ENCODE measurements at regions not wholly inside any gene's neighbourhood (a gene's known extent, or its start where the extent isn't known, plus 50 kb on each side); places are given as distances from the start of the nearest gene placed in this dataset.
"Not testable (repeated sequence)": the region's sequence is repeated elsewhere in the genome, so short reads cannot be mapped to it uniquely, and the experiment has no call there.

- Histone ChIP-seq H3K27ac (no peak overlapping the region), H3K27me3 (no peaks in the 10 kb centered on the region), H3K36me3 (no peaks in the 10 kb centered on the region), H3K4me3 (no peak overlapping the region), H3K4me1 (no peaks in the 10 kb centered on the region), H3K9me3 (no peaks in the 10 kb centered on the region)
- TF ChIP-seq, protein P1, sequence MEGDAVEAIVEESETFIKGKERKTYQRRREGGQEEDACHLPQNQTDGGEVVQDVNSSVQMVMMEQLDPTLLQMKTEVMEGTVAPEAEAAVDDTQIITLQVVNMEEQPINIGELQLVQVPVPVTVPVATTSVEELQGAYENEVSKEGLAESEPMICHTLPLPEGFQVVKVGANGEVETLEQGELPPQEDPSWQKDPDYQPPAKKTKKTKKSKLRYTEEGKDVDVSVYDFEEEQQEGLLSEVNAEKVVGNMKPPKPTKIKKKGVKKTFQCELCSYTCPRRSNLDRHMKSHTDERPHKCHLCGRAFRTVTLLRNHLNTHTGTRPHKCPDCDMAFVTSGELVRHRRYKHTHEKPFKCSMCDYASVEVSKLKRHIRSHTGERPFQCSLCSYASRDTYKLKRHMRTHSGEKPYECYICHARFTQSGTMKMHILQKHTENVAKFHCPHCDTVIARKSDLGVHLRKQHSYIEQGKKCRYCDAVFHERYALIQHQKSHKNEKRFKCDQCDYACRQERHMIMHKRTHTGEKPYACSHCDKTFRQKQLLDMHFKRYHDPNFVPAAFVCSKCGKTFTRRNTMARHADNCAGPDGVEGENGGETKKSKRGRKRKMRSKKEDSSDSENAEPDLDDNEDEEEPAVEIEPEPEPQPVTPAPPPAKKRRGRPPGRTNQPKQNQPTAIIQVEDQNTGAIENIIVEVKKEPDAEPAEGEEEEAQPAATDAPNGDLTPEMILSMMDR (IDR thresholded peaks at IDR 0.05), result no peak
- intact Hi-C loops (cut with DNase I; ENCODE audit: low total_unique reads), result no loop called here
- no peak for DNase-seq
Measured at GRCh38 chr7:126065766-126066165, 1136.1 kb upstream of the POT1 start.

DNA sequence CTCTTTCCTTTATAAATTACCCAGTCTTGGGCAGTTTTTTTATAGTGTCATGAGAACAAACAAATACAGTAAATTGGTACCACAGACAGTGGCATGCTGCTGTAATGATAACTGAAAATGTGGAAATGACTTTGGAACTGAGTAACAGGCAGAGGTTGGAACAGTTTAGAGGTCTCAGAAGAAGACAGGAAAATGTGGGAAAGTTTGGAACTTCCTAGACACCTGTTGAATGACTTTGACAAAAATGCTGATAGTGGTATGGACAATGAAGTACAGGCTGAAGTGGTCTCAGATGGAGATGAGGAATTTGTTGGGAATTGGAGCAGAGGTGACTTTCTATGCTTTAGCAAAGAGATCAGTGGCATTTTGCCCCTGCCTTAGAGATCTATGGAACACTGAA, 1128.4 kb upstream of the POT1 start:
- H3K27ac ChIP-seq, result no peak overlapping the region
- no peak for DNase-seq
- TF ChIP-seq, protein P1 (IDR thresholded peaks at IDR 0.05), result no peak
- no peaks in the 10 kb centered on the region for H3K36me3 ChIP-seq
- H3K9me3 ChIP-seq, result no peaks in the 10 kb centered on the region
- H3K4me1 ChIP-seq, result no peaks in the 10 kb centered on the region
- no peaks in the 10 kb centered on the region for H3K27me3 ChIP-seq
- intact Hi-C loops (cut with DNase I; ENCODE audit: low total_unique reads), result no loop called here
- H3K4me3 ChIP-seq, result no peak overlapping the region

GRCh38 chr7:126056613-126057012, 1127.0 kb upstream of the POT1 start:
- H3K36me3 ChIP-seq; intact Hi-C loops (cut with DNase I; ENCODE audit: low total_unique reads): not testable (repeated sequence)

GRCh38 chr7:126052229-126052628, 1122.6 kb upstream of the POT1 start:
- no peaks in the 10 kb centered on the region for H3K36me3 ChIP-seq
- no peaks in the 10 kb centered on the region for H3K27me3 ChIP-seq
- no peak overlapping the region for H3K4me3 ChIP-seq
- no peaks in the 10 kb centered on the region for H3K9me3 ChIP-seq
- no peak for DNase-seq
- no peaks in the 10 kb centered on the region for H3K4me1 ChIP-seq
- H3K27ac ChIP-seq, result no peak overlapping the region
- intact Hi-C loops (cut with DNase I; ENCODE audit: low total_unique reads), result no loop called here
- TF ChIP-seq, protein P1 (IDR thresholded peaks at IDR 0.05), result no peak

More at GRCh38 chr7:126056613-126057012, 1127.0 kb upstream of the POT1 start:
- H3K4me1 ChIP-seq, DNase-seq, H3K27ac ChIP-seq, H3K9me3 ChIP-seq, H3K4me3 ChIP-seq, H3K27me3 ChIP-seq: not testable (repeated sequence)

GRCh38 chr7:126044662-126045061, 1115.0 kb upstream of the POT1 start:
- no peak for DNase-seq
- Histone ChIP-seq H3K27me3 (no peaks in the 10 kb centered on the region), H3K4me3 (no peak overlapping the region), H3K36me3 (no peaks in the 10 kb centered on the region), H3K9me3 (no peaks in the 10 kb centered on the region), H3K4me1 (no peaks in the 10 kb centered on the region), H3K27ac (no peak overlapping the region)
- intact Hi-C loops (cut with DNase I; ENCODE audit: low total_unique reads), result no loop called here
- TF ChIP-seq, protein P1 (IDR thresholded peaks at IDR 0.05), result no peak

GRCh38 chr7:126041472-126041871, 1111.8 kb upstream of the POT1 start:
- Histone ChIP-seq H3K27ac (no peak overlapping the region), H3K36me3 (no peaks in the 10 kb centered on the region), H3K4me1 (no peaks in the 10 kb centered on the region), H3K27me3 (no peaks in the 10 kb centered on the region), H3K9me3 (no peaks in the 10 kb centered on the region), H3K4me3 (no peak overlapping the region)
- TF ChIP-seq, protein P1 (IDR thresholded peaks at IDR 0.05), result no peak
- DNase-seq, result no peak
- intact Hi-C loops (cut with DNase I; ENCODE audit: low total_unique reads), result no loop called here
